Activated CD4-positive, alpha-beta T cell treated with anti-CD3 and anti-CD28 coated beads for 4 hours (primary cell): ENCODE measurements at regions not wholly inside any gene's neighbourhood (a gene's known extent, or its start where the extent isn't known, plus 50 kb on each side); places are given as distances from the start of the nearest gene placed in this dataset.

Experiments used
- DNase-seq, 2 donors: peaks; one replicate each; pipeline ENCODE4 v3.0.0-alpha.2; 2020

- DNase-seq, result no peak
Measured at GRCh38 chr2:6685447-6685846, 180.3 kb downstream of the CMPK2 start.

- no peak for DNase-seq
Measured at GRCh38 chr2:6692056-6692455, 173.7 kb downstream of the CMPK2 start.

- DNase-seq, result no peak
Measured at GRCh38 chr2:6692819-6693218, 172.9 kb downstream of the CMPK2 start.

- no peak for DNase-seq
Measured at GRCh38 chr2:6694555-6694954, 171.2 kb downstream of the CMPK2 start.

GRCh38 chr2:6700335-6700734 is 165.4 kb downstream of the CMPK2 start:
- no peak for DNase-seq

GRCh38 chr2:6704077-6704476 is 161.6 kb downstream of the CMPK2 start:
- DNase-seq, result no peak

- DNase-seq, result no peak
Measured at GRCh38 chr2:6721395-6721794, 144.3 kb downstream of the CMPK2 start.

- DNase-seq, result no peak
Measured at GRCh38 chr2:6722574-6722973, 143.1 kb downstream of the CMPK2 start.

- no peak for DNase-seq
Measured at GRCh38 chr2:6723865-6724604, 141.7 kb downstream of the CMPK2 start.

- no peak for DNase-seq
Measured at GRCh38 chr2:6724605-6725140, 141.0 kb downstream of the CMPK2 start.

GRCh38 chr2:6728156-6728555 is 137.6 kb downstream of the CMPK2 start:
- no peak for DNase-seq

GRCh38 chr2:6730003-6730402 is 135.7 kb downstream of the CMPK2 start:
- DNase-seq, result no peak

GRCh38 chr2:6730649-6731532 is 134.8 kb downstream of the CMPK2 start:
- no peak for DNase-seq

GRCh38 chr2:6739547-6739946 is 126.2 kb downstream of the CMPK2 start:
- no peak for DNase-seq

GRCh38 chr2:6741229-6741628 is 124.5 kb downstream of the CMPK2 start:
- DNase-seq, result no peak

GRCh38 chr2:6744038-6744437 is 121.7 kb downstream of the CMPK2 start:
- no peak for DNase-seq

- no peak for DNase-seq
Measured at GRCh38 chr2:6747433-6747832, 118.3 kb downstream of the CMPK2 start.

GRCh38 chr2:6748406-6749067 is 117.2 kb downstream of the CMPK2 start:
- no peak for DNase-seq

- DNase-seq, result no peak
Measured at GRCh38 chr2:6749962-6750361, 115.7 kb downstream of the CMPK2 start.

- DNase-seq, result no peak
Measured at GRCh38 chr2:6750411-6751158, 115.1 kb downstream of the CMPK2 start.

- DNase-seq, result no peak
Measured at GRCh38 chr2:6754419-6754818, 111.3 kb downstream of the CMPK2 start.

- DNase-seq, result no peak
Measured at GRCh38 chr2:6755456-6755855, 110.3 kb downstream of the CMPK2 start.

- DNase-seq, result no peak
Measured at GRCh38 chr2:6757215-6757614, 108.5 kb downstream of the CMPK2 start.
